Prostate gland (tissue), 2 donors: ENCODE measurements at regions not wholly inside any gene's neighbourhood (a gene's known extent, or its start where the extent isn't known, plus 50 kb on each side); places are given as distances from the start of the nearest gene placed in this dataset.

Source experiments
- DNase-seq: peaks from one replicate; pipeline ENCODE4 v3.0.0-alpha.2; 2019; ENCODE audit warnings: low spot score
- H3K27ac ChIP-seq, 2 donors: fragments of 200-600 bp; sonication (generic); 2 replicates each; pipeline ENCODE4 v1.5.1; 2017 to 2019
- H3K27me3 ChIP-seq: fragments of 200-600 bp; sonication (generic); replicated peaks from 2 replicates; pipeline ENCODE4 v1.5.1; 2019; ENCODE audit not compliant: insufficient read depth
- H3K36me3 ChIP-seq, 2 donors: fragments of 200-600 bp; sonication (generic); 1 replicate in 1 of 2; 2 replicates in 1 of 2; pipeline versions ENCODE4 v1.5.1 to v1.8.1; 2017 to 2019
- H3K4me1 ChIP-seq: fragments of 200-600 bp; sonication (generic); replicated peaks from 2 replicates; pipeline ENCODE4 v1.5.1; 2019
- H3K4me3 ChIP-seq, 2 donors: fragments of 200-600 bp; sonication (generic); 2 replicates each; pipeline ENCODE4 v1.5.1; 2017 to 2019
- H3K9me3 ChIP-seq: fragments of 200-600 bp; sonication (generic); 2 replicates; pipeline ENCODE4 v1.5.1; 2017
- CTCF ChIP-seq, 4 experiments: fragments of 200-600 bp in 2 of 4; fragments of 450-650 bp in 2 of 4; sonication (generic) in 2 of 4; IDR thresholded peaks; 1 replicate in 3 of 4; 2 replicates in 1 of 4; pipeline ENCODE4 v1.5.1; 2016 to 2019; ENCODE audit warnings: antibody characterized with exemption in 4 of 4, mild to moderate bottlenecking in 2 of 4, moderate library complexity in 2 of 4
- POLR2A ChIP-seq: fragments of 450-650 bp; IDR thresholded peaks from one replicate; pipeline ENCODE4 v1.6.1; 2016; ENCODE audit warnings: antibody characterized with exemption, mild to moderate bottlenecking
- POLR2AphosphoS5 ChIP-seq: sonication (generic); formaldehyde crosslinking; IDR thresholded peaks from one replicate; pipeline ENCODE4 v1.6.1; 2017; ENCODE audit warnings: antibody characterized with exemption
- WGBS: methylation state at CpG from one replicate; pipeline ENCODE4 v1.1.5; 2018; 5-methylcytosine and 5-hydroxymethylcytosine counted together
- intact Hi-C: fragments of 100-400 bp; cut with DNase I; formaldehyde crosslinking; loops from one replicate; pipeline ENCODE4 v1.14.2; 2022

- H3K4me1 ChIP-seq: no peaks in the 10 kb centered on the region
- no peaks in the 10 kb centered on the region for H3K9me3 ChIP-seq
- DNase-seq: no peak
- intact Hi-C loops: no loop called here
- H3K4me3 ChIP-seq: no peak overlapping the region
- TF ChIP-seq POLR2A (no peak), POLR2AphosphoS5 (no peak), CTCF (IDR thresholded peaks at IDR 0.05) (no peak)
- no peaks in the 10 kb centered on the region for H3K27me3 ChIP-seq
- no peak overlapping the region for H3K27ac ChIP-seq
- no peaks in the 10 kb centered on the region for H3K36me3 ChIP-seq
- WGBS: 71% methylated on average over 1 of the region's 1 CpG
Measured at GRCh38 chr13:84902243-84902642, 897.0 kb downstream of the SLITRK6 start.

- WGBS: 5% methylated on average over 9 of the region's 9 CpGs
- TF ChIP-seq CTCF (IDR thresholded peaks at IDR 0.05): peak; percentile 23 to 69 (median 58)
- no peak for TF ChIP-seq POLR2AphosphoS5
- no peak overlapping the region for H3K27ac ChIP-seq
- intact Hi-C loops: no loop called here
- no peak for DNase-seq
- H3K9me3 ChIP-seq: no peaks in the 10 kb centered on the region
- H3K4me3 ChIP-seq: no peak overlapping the region
- no peaks in the 10 kb centered on the region for H3K36me3 ChIP-seq
- no peaks in the 10 kb centered on the region for H3K4me1 ChIP-seq
- no peaks in the 10 kb centered on the region for H3K27me3 ChIP-seq
Measured at GRCh38 chr13:84896128-84896527, 903.1 kb downstream of the SLITRK6 start.

- Histone ChIP-seq H3K4me3 (no peak overlapping the region), H3K36me3 (no peaks in the 10 kb centered on the region), H3K27ac (no peak overlapping the region), H3K4me1 (no peaks in the 10 kb centered on the region), H3K9me3 (no peaks in the 10 kb centered on the region), H3K27me3 (no peaks in the 10 kb centered on the region)
- intact Hi-C loops: no loop called here
- WGBS: 98% methylated on average over 23 of the region's 23 CpGs
- no peak for TF ChIP-seq CTCF (IDR thresholded peaks at IDR 0.05)
- TF ChIP-seq POLR2AphosphoS5: no peak
- no peak for DNase-seq
Measured at GRCh38 chr13:84894749-84895148, 904.5 kb downstream of the SLITRK6 start.

- no peak for TF ChIP-seq POLR2A
- no peak for TF ChIP-seq CTCF (IDR thresholded peaks at IDR 0.05)
- TF ChIP-seq POLR2AphosphoS5: no peak
- no peak overlapping the region for H3K27ac ChIP-seq
- no peaks in the 10 kb centered on the region for H3K27me3 ChIP-seq
- H3K9me3 ChIP-seq: no peaks in the 10 kb centered on the region
- no peak for DNase-seq
- H3K4me1 ChIP-seq: no peaks in the 10 kb centered on the region
- H3K36me3 ChIP-seq: no peaks in the 10 kb centered on the region
- no peak overlapping the region for H3K4me3 ChIP-seq
- 85% methylated on average over 6 of the region's 6 CpGs for WGBS
- intact Hi-C loops: no loop called here
Measured at GRCh38 chr13:84885868-84886267, 913.4 kb downstream of the SLITRK6 start.

GRCh38 chr13:84873951-84874350 is 925.3 kb downstream of the SLITRK6 start:
- Histone ChIP-seq H3K4me3 (no peak overlapping the region), H3K27me3 (no peaks in the 10 kb centered on the region), H3K27ac (no peak overlapping the region), H3K36me3 (no peaks in the 10 kb centered on the region), H3K9me3 (no peaks in the 10 kb centered on the region), H3K4me1 (no peaks in the 10 kb centered on the region)
- intact Hi-C loops: no loop called here
- 51% methylated on average over 3 of the region's 3 CpGs for WGBS
- no peak for DNase-seq
- no peak for TF ChIP-seq CTCF (IDR thresholded peaks at IDR 0.05)
- TF ChIP-seq POLR2A: no peak
- TF ChIP-seq POLR2AphosphoS5: no peak
